ENCODE measurements at regions not wholly inside any gene's neighbourhood (a gene's known extent, or its start where the extent isn't known, plus 50 kb on each side); places are given as distances from the start of the nearest gene placed in this dataset.

DNA sequence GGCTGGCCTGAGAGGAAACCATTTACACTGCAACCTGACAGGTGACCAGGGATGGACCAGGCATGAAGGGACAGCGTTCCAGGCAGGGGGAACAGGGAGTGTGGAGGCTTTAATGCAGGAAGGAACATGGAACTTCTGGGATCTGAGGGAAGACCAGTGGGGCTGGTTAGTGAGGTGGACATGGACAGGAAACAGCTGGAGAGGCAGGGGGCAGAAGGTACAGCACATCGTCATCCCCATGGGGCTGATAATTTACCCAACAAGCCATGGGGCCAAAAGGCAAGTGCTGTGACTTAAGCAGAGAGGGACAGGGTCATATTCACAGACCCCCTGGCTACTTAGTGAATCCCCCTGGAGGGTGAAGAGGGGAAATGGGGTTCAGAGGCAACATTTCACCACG, 77.0 kb upstream of the LARS2 start:
- TF ChIP-seq EZH2phosphoT487 (IDR thresholded peaks at IDR 0.05; ENCODE audit: insufficient read depth, low read depth) (no peak), EZH2 (IDR thresholded peaks at IDR 0.05; ENCODE audit: insufficient read depth, poor library complexity, severe bottlenecking) (no peak)

Measured in GM23248 (cell line).